ENCODE measurements at regions not wholly inside any gene's neighbourhood (a gene's known extent, or its start where the extent isn't known, plus 50 kb on each side); places are given as distances from the start of the nearest gene placed in this dataset.
"Not testable (repeated sequence)": the region's sequence is repeated elsewhere in the genome, so short reads cannot be mapped to it uniquely, and the experiment has no call there.

- Mint-ChIP-seq H3K27me3 (no peaks in the 10 kb centered on the region), H3K4me1 (ENCODE audit: low read depth) (peaks cover 18% of the 10 kb centered on the region), H3K27ac (no peak overlapping the region), H3K4me3 (no peak overlapping the region), H3K36me3 (peaks cover 5% of the 10 kb centered on the region), H3K9me3 (ENCODE audit: low read depth) (no peaks in the 10 kb centered on the region)
Observed at GRCh38 chr10:11677480-11677879, 64.7 kb upstream of the ECHDC3 start.

- no peaks in the 10 kb centered on the region for H3K9me3 Mint-ChIP-seq (ENCODE audit: low read depth)
- peaks cover 15% of the 10 kb centered on the region for H3K4me1 Mint-ChIP-seq (ENCODE audit: low read depth)
- peaks cover 5% of the 10 kb centered on the region for H3K36me3 Mint-ChIP-seq
- no peak overlapping the region for H3K4me3 Mint-ChIP-seq
- no peaks in the 10 kb centered on the region for H3K27me3 Mint-ChIP-seq
- no peak overlapping the region for H3K27ac Mint-ChIP-seq
Observed at GRCh38 chr10:11673346-11674280, 62.2 kb upstream of the USP6NL start.

DNA sequence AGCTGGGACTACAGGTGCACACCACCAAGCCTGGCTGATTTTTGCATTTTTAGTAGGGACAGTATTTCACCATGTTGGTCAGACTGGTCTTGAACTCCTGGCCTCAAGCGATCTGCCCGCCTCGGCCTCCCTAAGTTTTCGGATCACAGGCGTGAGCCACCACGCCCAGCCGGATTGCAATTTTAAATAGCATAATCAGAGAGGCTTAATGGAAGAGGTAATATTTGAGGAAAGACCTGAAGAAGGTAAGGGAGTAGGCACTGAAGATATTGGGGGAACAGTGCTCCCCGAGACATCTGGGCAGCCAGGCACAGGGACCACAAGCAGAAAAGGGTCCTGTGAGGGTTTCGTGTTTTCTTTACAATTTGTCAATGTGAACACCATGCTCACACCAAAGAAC, 61.4 kb upstream of the USP6NL start:
- H3K27me3 Mint-ChIP-seq, result no peaks in the 10 kb centered on the region
- no peaks in the 10 kb centered on the region for H3K9me3 Mint-ChIP-seq (ENCODE audit: low read depth)
- peaks cover 5% of the 10 kb centered on the region for H3K36me3 Mint-ChIP-seq
- no peak overlapping the region for H3K4me3 Mint-ChIP-seq
- H3K27ac Mint-ChIP-seq, result no peak overlapping the region
- peaks cover 15% of the 10 kb centered on the region for H3K4me1 Mint-ChIP-seq (ENCODE audit: low read depth)

DNA sequence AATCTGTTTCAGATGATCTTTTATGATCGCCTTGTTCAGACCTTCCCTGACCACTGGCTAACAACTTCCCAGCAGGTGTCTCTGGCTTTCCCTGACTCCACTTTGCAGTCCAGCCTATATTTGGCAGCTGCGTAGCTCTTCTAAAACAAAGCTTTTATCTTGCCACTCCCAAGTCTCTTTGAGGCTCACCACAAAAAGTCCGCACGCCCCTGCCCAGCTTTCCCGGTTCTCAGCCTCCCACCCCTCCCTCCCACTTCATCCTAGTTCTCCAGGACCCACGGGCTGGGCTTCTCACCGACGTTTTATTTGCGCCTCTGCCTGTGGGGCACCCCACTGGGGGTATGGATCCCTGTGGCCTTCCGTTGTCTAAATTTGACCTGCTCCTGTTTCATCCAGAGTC, 58.9 kb upstream of the USP6NL start:
- Mint-ChIP-seq H3K9me3 (ENCODE audit: low read depth) (peaks cover 4% of the 10 kb centered on the region), H3K4me1 (ENCODE audit: low read depth) (peaks cover 15% of the 10 kb centered on the region), H3K27me3 (no peaks in the 10 kb centered on the region), H3K4me3 (no peak overlapping the region), H3K27ac (no peak overlapping the region), H3K36me3 (peaks cover 6% of the 10 kb centered on the region)

GRCh38 chr10:11668847-11669610, 57.6 kb upstream of the USP6NL start:
- H3K4me3 Mint-ChIP-seq, result no peak overlapping the region
- peaks cover 4% of the 10 kb centered on the region for H3K9me3 Mint-ChIP-seq (ENCODE audit: low read depth)
- no peaks in the 10 kb centered on the region for H3K27me3 Mint-ChIP-seq
- H3K4me1 Mint-ChIP-seq (ENCODE audit: low read depth), result peaks cover 12% of the 10 kb centered on the region
- H3K27ac Mint-ChIP-seq, result no peak overlapping the region
- H3K36me3 Mint-ChIP-seq, result peaks cover 4% of the 10 kb centered on the region

DNA sequence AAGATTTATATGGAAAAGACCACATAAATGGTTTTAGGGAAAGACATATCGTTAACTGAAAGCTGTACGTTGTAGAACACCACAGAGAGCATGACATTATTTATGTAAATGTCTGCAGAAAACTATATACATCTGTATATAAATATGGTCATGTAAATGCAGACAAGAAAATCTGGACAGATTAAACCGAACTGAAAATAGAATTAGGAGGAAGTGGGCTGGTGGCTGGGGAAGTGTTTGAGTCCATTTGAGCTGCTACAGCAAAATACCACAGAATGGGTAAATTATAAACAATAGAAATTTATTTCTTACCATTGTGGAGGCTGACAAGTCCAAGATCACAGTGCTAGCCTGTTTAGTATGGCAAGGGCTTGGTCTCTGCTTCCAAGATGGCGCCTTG, 56.3 kb upstream of the USP6NL start:
- Mint-ChIP-seq H3K4me3 (no peak overlapping the region), H3K9me3 (ENCODE audit: low read depth) (peaks cover 4% of the 10 kb centered on the region), H3K27me3 (no peaks in the 10 kb centered on the region), H3K4me1 (ENCODE audit: low read depth) (peaks cover 5% of the 10 kb centered on the region), H3K27ac (no peak overlapping the region), H3K36me3 (peaks cover 4% of the 10 kb centered on the region)

DNA sequence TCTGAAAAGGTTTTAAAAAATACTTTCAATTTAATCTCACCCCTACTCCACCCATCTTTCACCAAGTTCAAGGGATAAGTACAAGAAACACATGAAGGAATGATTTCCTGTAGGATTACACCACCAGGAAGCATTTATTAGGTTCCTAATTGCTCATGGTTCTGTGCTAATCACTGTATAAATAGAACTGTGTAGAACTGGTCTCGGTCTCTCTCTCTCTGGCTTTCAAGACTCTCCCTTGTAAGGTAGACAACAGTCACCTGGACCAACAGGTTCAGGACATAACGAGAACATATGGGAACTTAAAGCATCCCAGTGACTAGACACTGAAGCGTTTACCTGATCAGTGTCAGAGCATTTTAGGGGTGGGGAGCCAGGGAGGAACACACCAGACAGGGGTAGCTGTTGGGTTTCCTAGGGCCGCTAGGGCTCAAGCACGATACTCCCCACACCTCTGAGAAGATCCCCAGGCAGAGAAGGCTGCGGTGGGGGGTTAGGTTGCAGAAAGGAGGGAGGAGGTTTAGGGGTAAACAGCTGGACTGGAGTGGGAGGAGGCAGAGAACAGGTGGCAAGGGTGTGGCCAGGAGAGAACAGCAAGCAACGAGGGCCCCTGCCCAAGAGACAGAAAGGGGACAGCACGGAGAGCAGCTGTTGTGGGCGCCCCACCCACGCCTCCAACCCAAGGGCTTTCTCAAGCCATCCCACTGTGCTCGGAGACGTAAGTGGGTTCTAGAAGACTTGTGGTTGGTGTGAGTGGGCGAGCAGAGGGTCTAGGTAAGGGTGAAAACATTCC, 52.5 kb upstream of the USP6NL start:
- peaks cover 4% of the 10 kb centered on the region for H3K9me3 Mint-ChIP-seq (ENCODE audit: low read depth)
- peaks cover 13% of the 10 kb centered on the region for H3K4me1 Mint-ChIP-seq (ENCODE audit: low read depth)

GRCh38 chr10:11663126-11663515, 51.7 kb upstream of the USP6NL start:
- not testable (repeated sequence) for H3K9me3 Mint-ChIP-seq (ENCODE audit: low read depth)
- H3K4me1 Mint-ChIP-seq (ENCODE audit: low read depth), result peaks cover 13% of the 10 kb centered on the region

More for the DNA sequence above, 52.5 kb upstream of the USP6NL start:
- H3K27me3 Mint-ChIP-seq, result no peaks in the 10 kb centered on the region
- peaks cover 4% of the 10 kb centered on the region for H3K36me3 Mint-ChIP-seq
- H3K27ac Mint-ChIP-seq, result no peak overlapping the region
- no peak overlapping the region for H3K4me3 Mint-ChIP-seq

DNA sequence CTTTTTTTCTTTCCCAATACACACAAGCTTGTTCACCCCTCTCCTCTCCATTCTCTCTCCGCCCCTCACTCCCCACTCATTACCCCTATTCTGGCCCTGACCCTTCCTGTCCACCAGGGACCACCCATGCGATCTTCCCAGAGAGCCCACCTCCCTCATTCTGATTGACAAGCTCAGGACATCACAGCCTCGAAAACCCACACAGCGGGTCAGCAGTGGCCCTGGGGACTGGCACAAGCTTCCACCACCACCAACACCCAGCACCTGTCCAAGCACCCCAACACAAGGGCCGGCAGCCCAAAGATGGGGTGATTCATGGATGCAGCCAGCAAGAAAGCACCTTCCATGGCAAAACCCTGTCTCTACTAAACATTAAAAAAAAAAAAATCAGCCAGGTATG, 50.0 kb upstream of the USP6NL start:
- Mint-ChIP-seq H3K9me3 (ENCODE audit: low read depth) (peaks cover 4% of the 10 kb centered on the region), H3K4me3 (no peak overlapping the region), H3K27me3 (no peaks in the 10 kb centered on the region), H3K4me1 (ENCODE audit: low read depth) (peaks cover 13% of the 10 kb centered on the region), H3K36me3 (peaks cover 4% of the 10 kb centered on the region), H3K27ac (no peak overlapping the region)

More at GRCh38 chr10:11663126-11663515, 51.7 kb upstream of the USP6NL start:
- H3K27me3 Mint-ChIP-seq, H3K36me3 Mint-ChIP-seq, H3K4me3 Mint-ChIP-seq, H3K27ac Mint-ChIP-seq: not testable (repeated sequence)
